NCI-H187 treated with DMSO at 0.1 percent for 48 hours (cell line): ENCODE measurements at regions not wholly inside any gene's neighbourhood (a gene's known extent, or its start where the extent isn't known, plus 50 kb on each side); places are given as distances from the start of the nearest gene placed in this dataset.
"Not testable (repeated sequence)": the region's sequence is repeated elsewhere in the genome, so short reads cannot be mapped to it uniquely, and the experiment has no call there.

Source experiments
- DNase-seq: peaks from one replicate; lab custom pipeline; 2025; lab: John Stamatoyannopoulos, UW

DNA sequence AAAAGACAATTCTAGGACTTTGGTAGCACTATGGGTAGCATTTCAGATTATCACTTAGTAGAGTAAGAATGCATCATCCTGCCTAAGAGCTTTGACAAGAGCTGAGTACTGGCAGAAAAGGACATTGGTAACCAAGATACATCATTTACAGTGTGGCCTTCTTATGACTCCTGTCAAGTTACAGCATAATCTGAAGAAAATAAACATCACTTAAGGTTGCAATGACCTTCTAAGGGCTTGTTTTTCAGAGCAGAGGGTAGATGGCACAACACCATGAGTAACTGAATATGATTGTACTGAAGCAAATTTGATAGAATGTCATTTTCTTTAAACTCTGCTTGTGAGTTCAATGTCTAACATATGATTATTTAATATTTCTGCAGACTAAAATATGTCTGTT is 822.6 kb downstream of the TBC1D32 start:
- DNase-seq: no peak

DNA sequence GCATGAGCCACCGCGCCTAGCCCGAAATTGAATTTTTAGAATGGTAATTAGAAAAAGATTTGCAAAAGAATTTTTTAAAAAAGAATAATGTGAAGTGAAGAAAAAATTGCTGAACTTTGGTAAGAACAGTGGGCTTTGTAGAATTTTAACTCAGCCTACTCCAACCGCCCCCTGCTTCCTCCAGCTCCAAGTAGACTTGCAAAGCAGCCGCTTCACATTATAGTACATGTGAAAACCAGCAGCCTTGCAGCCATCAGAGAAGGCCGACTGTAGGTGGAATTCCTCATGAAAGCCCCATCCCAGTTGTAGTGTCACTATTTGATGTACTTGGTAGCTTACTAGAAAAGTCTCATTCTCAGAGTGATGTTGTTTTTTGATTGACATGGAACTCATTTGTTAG is 835.6 kb downstream of the TBC1D32 start:
- DNase-seq: no peak

DNA sequence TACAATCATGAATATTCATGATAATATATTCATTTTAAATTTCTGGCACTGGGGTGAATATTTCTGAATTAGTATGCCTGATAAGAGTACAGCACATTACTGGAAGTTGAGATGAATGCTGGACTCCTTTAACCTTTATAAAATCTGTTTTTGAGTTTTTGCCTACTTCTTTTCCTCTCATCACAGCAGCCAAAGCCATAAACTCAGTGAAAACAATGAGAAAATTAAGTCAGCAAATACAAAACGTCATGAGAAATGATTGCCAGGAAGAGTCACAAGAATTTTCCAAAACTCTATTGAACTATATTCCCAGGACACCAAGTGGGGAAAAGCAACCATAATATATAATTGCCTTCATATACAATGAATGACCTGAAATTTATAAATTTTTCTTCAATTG is 837.6 kb downstream of the TBC1D32 start:
- DNase-seq: no peak

DNA sequence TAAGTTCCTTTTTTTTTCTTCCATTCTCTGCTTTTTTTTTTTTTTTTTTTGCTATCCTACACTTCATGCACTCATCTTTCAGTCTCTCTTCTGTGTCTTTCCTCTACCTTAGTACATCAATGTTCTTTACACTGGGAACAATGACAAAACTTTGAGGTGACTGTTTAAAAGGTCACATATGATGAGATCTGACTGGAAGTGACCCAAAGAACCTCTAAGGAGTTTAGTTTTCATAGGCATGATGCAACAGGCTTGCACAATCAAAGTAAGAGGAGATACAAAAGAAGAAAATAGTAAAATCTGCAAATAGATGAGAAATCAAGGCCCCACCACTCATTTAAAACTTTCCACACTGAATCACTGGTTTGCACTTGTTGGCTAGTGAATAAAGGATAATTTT is 840.8 kb downstream of the TBC1D32 start:
- no peak for DNase-seq

DNA sequence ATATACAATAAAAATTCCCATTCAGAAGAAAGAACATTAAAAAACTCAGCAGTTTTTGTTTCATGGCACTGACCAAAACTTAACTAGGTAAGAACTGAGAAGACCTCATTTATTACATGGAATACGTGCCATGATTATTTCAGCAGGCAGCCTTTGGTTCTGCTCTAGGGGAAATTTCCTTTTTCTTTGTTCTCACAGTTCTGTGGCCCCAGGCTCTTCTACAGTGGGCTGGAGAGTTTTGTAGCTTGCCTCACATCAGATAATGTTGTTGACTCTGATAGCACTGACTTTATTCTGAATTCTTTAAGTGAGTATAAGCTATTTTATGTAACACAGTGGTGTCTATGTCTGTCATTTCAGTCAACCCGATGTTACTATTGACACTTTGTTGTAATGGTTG is 844.3 kb downstream of the TBC1D32 start:
- DNase-seq: no peak

DNA sequence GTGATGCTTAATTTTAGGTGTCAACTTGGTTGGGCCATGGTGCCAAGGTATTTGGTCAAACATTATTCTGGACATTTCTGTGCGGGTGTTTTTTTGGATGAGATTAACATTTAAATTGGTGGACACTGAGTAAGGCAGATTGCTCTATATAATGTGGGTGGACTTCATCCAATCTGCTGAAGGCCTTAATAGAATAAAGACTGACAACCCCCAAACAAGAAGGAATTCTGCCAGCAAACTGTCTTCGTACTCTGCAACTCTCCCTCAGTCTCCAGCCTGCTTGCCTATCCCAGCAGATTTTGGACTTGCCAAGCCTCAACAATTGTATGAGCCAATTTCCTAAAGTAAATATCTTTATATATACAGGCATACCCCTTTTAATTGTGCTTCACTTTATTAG is 850.1 kb downstream of the TBC1D32 start:
- no peak for DNase-seq

DNA sequence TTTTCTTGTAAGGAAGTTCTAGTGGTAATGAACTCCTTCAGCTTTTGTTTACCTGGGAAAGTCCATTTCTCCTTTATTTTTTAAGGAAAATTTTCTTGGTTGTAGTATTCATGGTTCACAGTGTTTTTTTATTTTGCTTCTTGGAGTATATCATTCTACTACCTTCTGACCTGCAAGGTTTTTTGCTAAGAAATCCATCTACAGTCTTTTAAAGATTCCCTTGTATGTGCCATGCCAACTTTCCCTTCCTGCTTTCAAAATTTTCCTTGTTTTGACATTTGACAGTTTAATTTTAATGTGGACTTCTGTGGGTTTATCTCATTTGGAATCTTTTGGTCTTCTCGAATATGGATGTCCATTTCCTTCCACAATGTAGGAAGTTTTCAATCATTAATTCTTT is 855.6 kb downstream of the TBC1D32 start:
- DNase-seq: no peak

DNA sequence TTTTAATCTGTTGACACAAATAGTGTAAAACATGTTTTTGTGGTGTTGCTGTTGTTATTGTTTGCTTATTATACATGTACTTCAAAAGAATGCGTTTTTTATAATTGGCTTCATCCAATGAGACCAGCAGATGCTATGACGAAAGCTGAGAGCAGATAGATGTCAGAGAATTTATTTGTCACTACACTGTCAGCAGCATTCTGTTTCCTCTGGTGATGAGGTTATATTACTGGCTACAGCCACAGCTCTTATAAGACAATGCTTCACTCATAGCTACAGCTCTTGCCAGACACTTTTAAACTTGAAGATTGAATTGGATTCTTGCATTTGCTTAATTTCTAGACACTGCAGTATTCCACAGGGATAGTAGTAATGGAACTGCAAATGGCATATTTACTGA is 860.5 kb downstream of the TBC1D32 start:
- DNase-seq: no peak

DNA sequence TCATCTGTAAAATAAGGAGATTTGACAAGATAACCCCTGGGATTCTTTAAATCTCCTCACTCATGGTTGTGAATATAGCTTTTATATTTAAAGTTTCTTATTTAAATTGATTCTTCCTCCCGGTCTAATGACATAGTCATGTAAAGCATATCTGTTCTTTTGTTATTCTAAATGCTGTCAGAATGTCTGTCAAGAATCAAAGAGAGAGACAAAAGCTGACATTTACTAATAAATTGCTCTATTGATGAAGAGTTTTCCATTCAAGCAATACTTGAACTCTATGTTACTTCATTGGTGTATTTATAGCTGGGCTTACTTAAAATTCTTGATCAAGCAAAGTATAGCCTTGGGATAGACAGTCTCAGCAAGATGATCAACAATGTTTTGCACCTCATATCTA is 865.8 kb downstream of the TBC1D32 start:
- DNase-seq: no peak

DNA sequence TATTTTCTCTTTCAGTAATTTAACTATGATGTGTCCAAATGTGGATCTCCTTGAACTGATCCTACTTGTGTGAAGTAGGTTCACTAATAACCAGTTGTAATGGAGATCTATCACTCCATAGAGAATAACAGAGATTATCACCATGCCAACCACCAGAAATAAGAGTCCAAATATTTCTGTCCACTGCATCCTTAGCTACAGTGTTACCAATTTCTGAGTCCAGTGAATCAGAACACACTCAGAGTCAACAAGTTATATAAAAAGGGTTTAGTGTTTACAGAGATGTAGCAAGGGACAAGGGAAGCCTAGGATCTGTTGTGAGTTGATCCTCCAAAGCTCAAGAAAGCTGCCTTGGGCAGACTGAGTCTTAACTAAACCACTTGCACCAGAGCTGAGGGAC is 882.8 kb downstream of the TBC1D32 start:
- no peak for DNase-seq

DNA sequence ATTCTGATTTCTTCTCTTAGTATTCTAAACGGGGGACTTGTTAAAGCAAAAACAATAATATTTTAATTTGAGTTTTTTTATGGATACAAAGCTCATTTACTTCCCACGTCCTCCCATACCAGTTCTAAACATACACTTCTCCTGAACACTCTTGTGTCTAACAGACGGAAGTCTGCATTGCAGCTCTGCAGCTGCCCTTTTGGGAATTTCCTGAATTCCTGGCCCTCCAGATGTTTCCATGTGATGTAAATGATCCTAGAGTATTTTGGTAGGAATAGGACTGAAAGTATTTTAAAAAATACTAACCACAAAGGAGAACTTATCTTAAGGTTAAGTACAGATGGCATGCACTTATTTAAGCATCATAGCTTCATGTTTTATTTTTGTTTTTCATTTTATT is 886.7 kb downstream of the TBC1D32 start:
- DNase-seq: no peak

DNA sequence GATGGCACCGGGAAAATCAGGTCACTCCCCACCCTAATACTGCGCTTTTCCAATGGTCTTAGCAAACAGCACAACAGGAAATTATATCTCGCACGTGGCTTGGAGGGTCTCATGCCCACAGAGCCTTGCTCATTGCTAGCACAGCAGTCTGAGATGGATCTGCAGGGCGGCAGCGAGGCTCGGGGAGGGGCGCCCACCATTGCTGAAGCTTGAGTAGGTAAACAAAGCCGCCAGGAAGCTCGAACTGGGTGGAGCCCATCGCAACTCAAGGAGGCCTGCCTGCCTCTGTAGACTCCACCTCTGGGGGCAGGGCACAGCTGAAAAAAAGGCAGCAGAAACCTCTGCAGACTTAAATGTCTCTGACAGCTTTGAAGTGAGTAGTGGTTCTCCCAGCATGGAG is 901.4 kb downstream of the TBC1D32 start:
- not testable (repeated sequence) for DNase-seq

DNA sequence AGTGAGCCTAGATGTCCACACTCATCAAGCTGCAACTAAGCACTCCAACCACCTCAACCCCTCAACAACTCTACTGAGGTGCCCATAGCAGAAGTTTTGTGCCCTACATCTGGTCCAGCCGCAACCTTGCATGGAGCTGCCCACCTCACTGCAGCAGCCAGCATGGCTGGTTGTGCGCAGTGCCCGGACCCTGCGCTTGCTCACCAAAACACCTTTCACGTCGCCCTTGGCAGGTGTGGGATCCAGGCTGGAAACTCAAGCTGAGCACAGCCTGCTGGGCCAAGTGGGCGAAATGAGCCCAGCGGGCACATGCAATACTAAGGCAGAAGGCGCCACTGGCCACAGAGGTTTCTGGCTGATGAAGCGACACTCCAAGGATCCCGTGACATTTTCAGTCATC is 902.4 kb downstream of the TBC1D32 start:
- no peak for DNase-seq

DNA sequence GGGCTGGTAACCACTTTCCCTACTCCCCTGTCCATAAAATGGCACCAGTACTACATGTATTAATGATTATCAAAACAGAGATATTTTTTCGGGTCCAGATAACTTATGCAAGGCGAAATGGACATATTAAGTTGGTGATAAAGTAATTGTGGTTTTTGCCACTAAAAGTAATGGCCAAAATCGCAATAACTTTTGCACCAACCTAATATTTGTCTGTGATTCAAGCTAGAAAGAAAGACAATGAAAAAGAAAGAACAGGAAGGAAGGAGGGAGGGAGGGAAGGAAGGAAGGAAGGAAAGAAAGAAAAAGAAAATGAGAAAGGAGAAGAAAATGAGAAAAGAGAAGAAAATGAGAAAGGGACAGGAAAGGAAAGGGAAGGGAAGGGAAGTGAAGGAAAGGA is 922.9 kb downstream of the TBC1D32 start:
- DNase-seq: no peak

DNA sequence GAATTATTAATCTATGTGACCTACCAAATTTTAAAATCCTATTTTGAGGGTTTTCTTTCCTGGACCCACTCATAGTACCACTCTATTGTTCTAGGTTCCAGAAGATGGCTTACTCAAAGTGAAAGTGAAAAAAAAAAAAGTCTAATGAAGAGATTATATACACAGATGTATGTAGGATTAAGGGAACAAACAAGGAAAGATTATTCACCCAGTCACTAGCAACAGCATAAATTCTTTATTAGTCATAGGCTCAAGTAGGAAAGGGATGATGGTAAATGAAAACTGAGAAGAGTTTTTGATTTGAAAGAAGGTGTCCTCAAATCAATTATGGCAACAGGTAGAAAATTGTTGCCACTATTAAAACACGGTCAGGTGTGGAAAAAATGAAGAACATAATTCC is 923.7 kb downstream of the TBC1D32 start:
- no peak for DNase-seq

DNA sequence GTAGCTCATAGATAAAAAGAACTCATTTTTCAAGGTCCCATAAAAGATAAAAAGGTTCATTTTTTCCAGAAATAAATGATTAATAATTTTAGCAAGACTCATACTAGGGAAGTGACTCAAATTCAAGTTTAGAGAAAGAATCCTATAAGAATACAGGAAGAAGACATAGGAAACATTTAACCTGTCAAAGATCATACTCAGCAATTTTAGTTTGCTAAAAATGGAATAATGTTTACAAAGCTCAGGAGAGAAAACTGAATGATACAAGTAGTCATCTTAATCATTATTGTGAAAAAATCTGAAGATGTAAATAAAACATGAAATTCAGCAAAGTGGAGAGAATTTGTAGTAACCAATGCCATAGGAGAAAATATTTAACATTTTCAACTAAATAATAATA is 926.6 kb downstream of the TBC1D32 start:
- DNase-seq: no peak

DNA sequence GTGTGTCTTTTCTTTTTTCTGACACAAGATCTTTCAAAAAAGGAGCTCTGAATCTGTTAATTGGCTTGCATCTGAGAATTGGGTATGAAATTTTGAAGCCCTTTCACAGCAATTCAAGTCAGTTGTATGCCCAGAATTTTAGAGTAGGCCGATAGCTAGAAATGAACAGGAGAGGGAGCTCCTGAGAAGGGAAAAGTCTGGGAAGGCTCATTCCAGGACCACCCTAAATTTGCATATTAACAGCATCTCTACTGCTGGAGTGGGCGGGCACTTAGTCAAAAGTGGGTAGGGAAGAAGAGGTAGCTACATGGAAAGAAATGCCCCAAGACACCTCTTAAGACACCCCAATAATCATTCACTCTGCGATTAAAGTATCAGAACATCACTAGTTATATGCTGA is 928.3 kb downstream of the TBC1D32 start:
- DNase-seq: no peak

DNA sequence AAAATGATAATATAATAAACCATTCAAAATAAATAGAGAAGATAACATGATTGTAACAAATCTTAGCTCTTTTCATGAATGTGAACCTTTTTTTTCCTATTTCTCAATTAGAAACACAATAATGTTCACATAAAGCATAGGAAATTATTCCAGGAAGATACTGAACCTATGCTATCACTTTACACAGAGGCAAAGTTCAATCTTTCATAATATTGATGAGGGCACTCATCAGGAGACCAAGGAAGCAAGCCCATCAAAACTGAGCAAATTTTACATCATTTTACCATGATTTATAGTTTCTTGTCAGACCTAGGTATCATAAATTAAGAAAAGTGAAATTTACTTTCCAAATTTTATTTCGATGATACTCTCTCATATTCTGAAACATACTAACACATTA is 938.5 kb downstream of the TBC1D32 start:
- no peak for DNase-seq

DNA sequence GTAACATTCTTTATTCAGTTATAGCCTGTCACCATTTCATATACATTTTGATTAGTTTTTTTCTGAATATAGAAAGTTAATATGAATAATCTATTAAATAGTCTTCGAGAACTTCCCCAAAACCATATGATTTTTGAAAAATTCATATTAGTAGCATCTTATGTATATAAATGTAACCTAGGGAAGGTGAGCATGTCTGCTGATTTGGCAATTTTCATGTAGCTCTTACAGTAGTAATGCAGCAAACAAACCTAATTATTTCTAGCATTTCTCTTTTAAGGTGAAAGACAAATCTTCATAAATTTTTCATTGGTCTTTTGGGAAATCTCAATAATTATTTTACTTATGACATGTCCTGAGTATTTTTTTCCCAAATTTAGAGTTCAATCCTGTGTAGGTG is 939.0 kb downstream of the TBC1D32 start:
- no peak for DNase-seq

DNA sequence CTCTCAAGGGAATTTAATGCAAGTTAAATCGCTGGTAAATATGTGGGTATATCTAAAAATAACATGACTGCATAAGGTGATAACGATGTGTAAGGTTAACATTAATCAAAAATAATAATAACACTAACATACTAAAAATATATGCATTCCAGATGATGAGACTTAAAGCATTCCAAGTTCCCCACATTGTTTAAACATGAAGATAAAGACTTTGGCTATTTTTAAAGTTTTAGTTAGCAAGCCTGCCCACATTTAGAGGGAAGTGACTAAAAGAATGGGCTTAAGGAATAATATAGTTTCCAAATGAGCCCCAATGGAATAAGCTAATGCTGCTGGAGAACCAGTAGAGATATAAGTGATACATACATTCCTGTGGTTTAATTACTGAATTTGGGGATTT is 941.3 kb downstream of the TBC1D32 start:
- no peak for DNase-seq

DNA sequence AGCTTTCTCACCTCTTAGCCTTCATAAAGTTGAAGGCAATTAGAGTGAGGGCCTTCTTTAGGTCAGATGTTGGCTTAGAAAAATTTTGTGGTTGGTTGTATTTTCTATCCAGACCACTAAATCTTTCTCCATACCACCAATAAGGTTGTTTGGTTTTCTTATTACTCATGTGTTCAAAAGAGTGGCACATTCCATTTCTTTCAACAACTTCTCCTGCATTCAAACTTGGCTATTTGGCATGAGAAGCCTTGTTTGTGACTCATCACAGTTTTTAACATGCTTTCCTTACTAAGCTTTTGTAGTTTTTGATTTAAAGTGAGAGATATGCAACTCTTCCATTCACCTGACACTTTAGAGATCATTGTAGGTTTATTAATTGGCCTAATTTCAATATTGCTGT is 949.6 kb downstream of the TBC1D32 start:
- no peak for DNase-seq

DNA sequence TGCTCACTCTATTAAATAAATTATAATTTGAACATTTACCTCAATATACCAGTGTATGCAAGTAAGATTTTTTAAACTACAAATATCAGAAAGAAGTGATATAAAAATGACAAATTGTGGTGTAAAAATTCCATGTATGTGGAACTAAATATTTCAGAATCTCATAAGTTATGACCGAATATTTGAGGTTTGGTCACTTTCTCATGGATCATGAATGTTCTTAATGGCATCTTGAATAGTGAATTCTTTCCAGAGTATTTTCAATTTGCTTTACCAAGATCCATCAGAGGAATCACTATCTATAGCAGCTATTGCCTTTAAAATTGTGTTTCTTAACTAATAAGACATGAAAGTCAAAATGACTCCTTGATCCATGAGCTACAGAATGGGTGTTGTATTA is 950.6 kb downstream of the TBC1D32 start:
- DNase-seq: no peak

DNA sequence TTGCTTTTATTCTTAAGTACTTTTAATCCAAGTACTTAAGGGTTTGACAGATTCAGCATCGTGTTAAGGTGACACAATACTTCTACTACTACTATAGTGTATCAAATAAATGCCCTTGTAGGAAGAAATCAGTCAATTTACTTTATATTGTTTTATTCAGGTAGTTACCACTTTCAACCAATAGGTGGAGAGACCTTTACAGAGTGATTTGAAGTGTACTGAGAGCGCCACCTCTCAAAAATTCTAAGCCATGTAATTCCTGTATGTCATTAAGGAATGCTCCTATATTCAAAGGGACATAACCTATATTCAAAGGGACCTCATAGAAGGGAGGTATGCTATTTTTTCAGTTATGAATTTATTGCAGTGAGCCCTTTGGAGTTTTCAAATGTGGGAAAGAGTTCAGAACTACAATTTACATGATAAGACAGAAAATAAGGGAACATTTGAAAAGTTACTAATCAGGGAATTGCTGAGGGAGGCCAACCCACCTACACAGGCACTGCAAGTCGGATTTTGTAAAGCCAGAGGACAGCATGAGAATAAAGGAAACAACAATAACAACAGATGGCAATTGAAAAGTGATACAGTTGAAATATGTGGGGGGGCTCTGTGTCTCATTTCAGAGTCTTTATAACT is 955.6 kb downstream of the TBC1D32 start:
- DNase-seq: no peak

DNA sequence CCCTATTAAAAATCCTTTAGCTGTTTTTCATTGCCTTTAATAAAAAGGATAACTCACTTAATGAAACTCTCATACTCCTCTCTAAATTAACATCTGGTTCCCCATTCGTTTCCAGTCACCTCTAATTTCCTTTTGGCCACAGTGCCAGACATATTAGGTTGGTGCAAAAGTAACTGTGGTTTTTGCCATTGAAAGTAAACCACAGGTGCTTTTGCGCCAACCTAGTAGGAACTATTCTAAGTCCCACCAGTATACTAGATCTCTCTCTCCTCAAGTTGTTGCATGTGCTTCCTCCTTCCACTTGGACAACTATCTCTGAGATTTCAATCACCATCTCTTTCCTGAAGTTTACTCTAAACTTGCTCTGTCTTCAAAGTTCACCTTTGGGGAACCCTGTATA is 961.1 kb downstream of the TBC1D32 start:
- no peak for DNase-seq

DNA sequence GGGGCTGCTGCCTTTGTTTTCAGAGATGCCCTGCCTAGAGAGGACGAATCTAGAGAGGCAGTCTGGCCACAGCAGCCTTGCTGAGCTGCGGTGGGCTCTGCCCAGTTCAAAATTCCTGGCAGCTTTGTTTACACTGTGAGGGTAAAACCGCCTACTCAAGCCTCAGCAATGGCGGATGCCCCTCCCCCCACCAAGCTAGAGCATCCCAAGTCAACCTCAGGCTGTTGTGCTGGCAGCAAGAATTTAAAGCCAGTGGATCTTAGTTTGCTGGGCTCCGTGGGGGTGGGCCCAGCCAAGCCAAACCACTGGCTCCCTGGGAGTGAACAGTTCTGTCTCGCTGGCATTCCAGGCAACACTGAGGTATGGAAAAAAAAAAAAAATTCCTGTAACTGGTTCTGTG is 970.9 kb downstream of the TBC1D32 start:
- DNase-seq: no peak
